ENCODE measurements at regions not wholly inside any gene's neighbourhood (a gene's known extent, or its start where the extent isn't known, plus 50 kb on each side); places are given as distances from the start of the nearest gene placed in this dataset.

DNA sequence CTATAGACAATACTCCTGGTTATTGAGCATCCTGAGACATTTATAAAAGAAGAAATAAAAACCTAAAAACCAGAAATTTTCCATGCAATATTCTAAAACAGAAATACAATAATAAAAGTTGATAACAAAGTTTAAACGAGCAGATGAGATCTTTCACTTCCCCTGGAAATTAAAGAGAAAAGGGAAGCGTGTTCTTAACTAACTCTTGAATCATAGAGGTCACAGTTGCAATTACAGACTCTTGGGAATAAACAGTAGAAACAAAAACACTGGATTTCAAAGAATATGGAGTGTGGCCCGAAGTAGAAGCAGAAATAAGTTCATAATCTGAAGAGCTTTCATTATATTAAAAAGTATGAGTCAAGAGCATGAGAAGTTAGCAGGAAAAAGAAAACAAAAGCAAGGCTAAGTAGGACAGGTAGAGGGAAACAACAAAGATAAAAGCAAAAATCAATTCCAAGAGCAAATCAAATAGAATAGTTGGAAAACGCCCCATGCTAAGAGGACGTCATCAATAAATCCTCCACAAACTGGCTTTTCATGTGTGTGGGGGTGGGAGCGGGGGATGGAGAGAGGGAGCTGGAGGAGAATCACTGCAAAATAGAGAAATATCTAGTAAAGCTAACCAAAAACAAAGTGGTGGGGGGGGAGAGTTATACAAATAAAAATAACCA, 55.2 kb upstream of the C10orf71 start:
- TF ChIP-seq CTCF (IDR thresholded peaks at IDR 0.05; ENCODE audit: low read depth, low read length) (no peak), EZH2phosphoT487 (IDR thresholded peaks at IDR 0.05; ENCODE audit: low read depth) (no peak)
